ENCODE measurements at regions not wholly inside any gene's neighbourhood (a gene's known extent, or its start where the extent isn't known, plus 50 kb on each side); places are given as distances from the start of the nearest gene placed in this dataset.

- no peak for DNase-seq
Measured at GRCh38 chr5:34488984-34489383, 167.1 kb upstream of the RAI14 start.

GRCh38 chr5:34490506-34491250, 165.4 kb upstream of the RAI14 start:
- peak; percentile 94 for DNase-seq

GRCh38 chr5:34491251-34491620, 164.9 kb upstream of the RAI14 start:
- DNase-seq: no peak

- DNase-seq: no peak
Measured at GRCh38 chr5:34494111-34494755, 161.9 kb upstream of the RAI14 start.

- DNase-seq: no peak
Measured at GRCh38 chr5:34495178-34495577, 160.9 kb upstream of the RAI14 start.

- DNase-seq: no peak
Measured at GRCh38 chr5:34496260-34496691, 159.9 kb upstream of the RAI14 start.

GRCh38 chr5:34496701-34497469, 159.2 kb upstream of the RAI14 start:
- no peak for DNase-seq

GRCh38 chr5:34497470-34497808, 158.7 kb upstream of the RAI14 start:
- DNase-seq: no peak

GRCh38 chr5:34498572-34498971, 157.6 kb upstream of the RAI14 start:
- DNase-seq: no peak

- DNase-seq: no peak
Measured at GRCh38 chr5:34499001-34499734, 157.0 kb upstream of the RAI14 start.

- DNase-seq: no peak
Measured at GRCh38 chr5:34500236-34500847, 155.8 kb upstream of the RAI14 start.

- no peak for DNase-seq
Measured at GRCh38 chr5:34501016-34501415, 155.1 kb upstream of the RAI14 start.

GRCh38 chr5:34501840-34502239, 154.3 kb upstream of the RAI14 start:
- no peak for DNase-seq

- DNase-seq: no peak
Measured at GRCh38 chr5:34502581-34502980, 153.5 kb upstream of the RAI14 start.

GRCh38 chr5:34503379-34504253, 152.5 kb upstream of the RAI14 start:
- no peak for DNase-seq

GRCh38 chr5:34504967-34505366, 151.2 kb upstream of the RAI14 start:
- DNase-seq: no peak

GRCh38 chr5:34505731-34506130, 150.4 kb upstream of the RAI14 start:
- no peak for DNase-seq

- DNase-seq: no peak
Measured at GRCh38 chr5:34507933-34508332, 148.2 kb upstream of the RAI14 start.

GRCh38 chr5:34509392-34509791, 146.7 kb upstream of the RAI14 start:
- no peak for DNase-seq

- no peak for DNase-seq
Measured at GRCh38 chr5:34510002-34510401, 146.1 kb upstream of the RAI14 start.

- no peak for DNase-seq
Measured at GRCh38 chr5:34511063-34511462, 145.1 kb upstream of the RAI14 start.

GRCh38 chr5:34511481-34511880, 144.6 kb upstream of the RAI14 start:
- no peak for DNase-seq

Data from NCI-H2107 (cell line).